ENCODE measurements at regions not wholly inside any gene's neighbourhood (a gene's known extent, or its start where the extent isn't known, plus 50 kb on each side); places are given as distances from the start of the nearest gene placed in this dataset.

GRCh38 chr13:79128158-79128557 is 277.9 kb downstream of the RBM26 start:
- TF ChIP-seq POLR2A (IDR thresholded peaks at IDR 0.05) (no peak), CTCF (IDR thresholded peaks at IDR 0.05) (no peak), POLR2AphosphoS5 (IDR thresholded peaks at IDR 0.05) (no peak)

Data from prostate gland (tissue), 2 donors.